A549 (cell line): ENCODE measurements at regions not wholly inside any gene's neighbourhood (a gene's known extent, or its start where the extent isn't known, plus 50 kb on each side); places are given as distances from the start of the nearest gene placed in this dataset.

ENCODE experiments used
- CHD2 ChIP-seq: fragments of 150-350 bp; IDR thresholded peaks from 2 replicates; pipeline ENCODE4 v1.6.1; 2014; ENCODE audit warnings: low read length; ENCODE audit not compliant: partially characterized antibody
- EP300 ChIP-seq, 2 experiments: fragments of >200 bp; sonication (Bioruptor Twin); formaldehyde crosslinking; IDR thresholded peaks; 2 replicates in 1 of 2; 3 replicates in 1 of 2; pipeline ENCODE4 v1.6.1; 2016 to 2017
- POLR2A ChIP-seq: IDR thresholded peaks from 2 replicates; pipeline ENCODE4 v1.6.1; 2012; ENCODE audit warnings: mild to moderate bottlenecking, low read length
- TF ChIP-seq, protein P1 (sequence below): IDR thresholded peaks from 2 replicates; pipeline ENCODE4 v1.6.1; 2012; ENCODE audit warnings: low read depth, borderline replicate concordance
- TF ChIP-seq, protein P2 (sequence below): IDR thresholded peaks from 2 replicates; pipeline ENCODE4 v1.6.1; 2012

DNA sequence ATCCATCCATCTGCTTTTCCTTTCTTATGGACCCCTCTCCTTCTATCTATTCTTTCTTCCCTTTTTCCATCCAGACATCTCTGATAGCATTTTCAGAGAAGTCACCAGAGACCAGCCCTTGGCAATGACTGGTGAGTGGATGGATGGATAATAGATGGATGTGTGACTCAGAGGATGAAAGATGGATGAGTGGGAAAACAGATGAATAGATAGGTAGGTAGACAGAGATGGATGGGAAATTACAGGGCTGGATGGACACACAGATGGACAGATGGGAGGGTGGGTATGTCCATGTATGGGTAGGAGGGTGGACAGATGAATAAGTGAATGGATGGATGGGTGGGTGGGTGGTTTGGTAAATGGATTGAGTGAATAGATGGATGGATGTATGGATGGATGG lies 101.0 kb downstream of the LITAF start:
- TF ChIP-seq, protein P1, sequence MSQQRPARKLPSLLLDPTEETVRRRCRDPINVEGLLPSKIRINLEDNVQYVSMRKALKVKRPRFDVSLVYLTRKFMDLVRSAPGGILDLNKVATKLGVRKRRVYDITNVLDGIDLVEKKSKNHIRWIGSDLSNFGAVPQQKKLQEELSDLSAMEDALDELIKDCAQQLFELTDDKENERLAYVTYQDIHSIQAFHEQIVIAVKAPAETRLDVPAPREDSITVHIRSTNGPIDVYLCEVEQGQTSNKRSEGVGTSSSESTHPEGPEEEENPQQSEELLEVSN: no peak
- no peak for TF ChIP-seq POLR2A
- TF ChIP-seq EP300 (IDR thresholded peaks at IDR 0.05): no peak
- TF ChIP-seq, protein P2, sequence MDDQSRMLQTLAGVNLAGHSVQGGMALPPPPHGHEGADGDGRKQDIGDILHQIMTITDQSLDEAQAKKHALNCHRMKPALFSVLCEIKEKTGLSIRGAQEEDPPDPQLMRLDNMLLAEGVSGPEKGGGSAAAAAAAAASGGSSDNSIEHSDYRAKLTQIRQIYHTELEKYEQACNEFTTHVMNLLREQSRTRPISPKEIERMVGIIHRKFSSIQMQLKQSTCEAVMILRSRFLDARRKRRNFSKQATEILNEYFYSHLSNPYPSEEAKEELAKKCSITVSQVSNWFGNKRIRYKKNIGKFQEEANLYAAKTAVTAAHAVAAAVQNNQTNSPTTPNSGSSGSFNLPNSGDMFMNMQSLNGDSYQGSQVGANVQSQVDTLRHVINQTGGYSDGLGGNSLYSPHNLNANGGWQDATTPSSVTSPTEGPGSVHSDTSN: no peak
- no peak for TF ChIP-seq CHD2
